ENCODE measurements at regions not wholly inside any gene's neighbourhood (a gene's known extent, or its start where the extent isn't known, plus 50 kb on each side); places are given as distances from the start of the nearest gene placed in this dataset.
A peak's percentile ranks its signal among the peaks of the same experiment; 100 is the strongest.
"Not testable (repeated sequence)": the region's sequence is repeated elsewhere in the genome, so short reads cannot be mapped to it uniquely, and the experiment has no call there.

GRCh38 chr19:28137772-28138171 lies 1075.2 kb downstream of the UQCRFS1 start:
- no peak overlapping the region for H3K4me2 ChIP-seq (ENCODE audit: low read length)
- no peaks in the 10 kb centered on the region for H3K27me3 ChIP-seq (ENCODE audit: insufficient read depth, low read length, poor library complexity)
- no peak overlapping the region for H3K18ac ChIP-seq (ENCODE audit: low read length)
- H4K5ac ChIP-seq (ENCODE audit: low read length), result no peak overlapping the region
- no peaks in the 10 kb centered on the region for H3K79me2 ChIP-seq (ENCODE audit: control insufficient read depth, insufficient read depth, low read length)
- H2BK120ac ChIP-seq (ENCODE audit: low read depth, low read length), result no peak overlapping the region
- H3K4me1 ChIP-seq (ENCODE audit: control insufficient read depth, low read depth, low read length), result peaks cover under 1% of the 10 kb centered on the region
- no peak overlapping the region for H4K8ac ChIP-seq (ENCODE audit: low read depth, low read length)
- no peak overlapping the region for H3K4me3 ChIP-seq (ENCODE audit: low read length)
- no peak overlapping the region for H2AK5ac ChIP-seq (ENCODE audit: low read length)
- H3K79me1 ChIP-seq (ENCODE audit: low read length), result no peaks in the 10 kb centered on the region
- no peak overlapping the region for H3K27ac ChIP-seq (ENCODE audit: low read depth, low read length)
- no peaks in the 10 kb centered on the region for H3K36me3 ChIP-seq (ENCODE audit: control insufficient read depth, insufficient read depth, low read length)
- no peak overlapping the region for H2BK15ac ChIP-seq (replicated peaks; ENCODE audit: low read depth)
- WGBS (ENCODE audit: extremely low coverage, insufficient coverage, low lambda C conversion rate), result no CpG with 5 or more reads among the region's 4 CpGs
- no peak overlapping the region for H3K4ac ChIP-seq (ENCODE audit: low read depth, low read length)
- no peak overlapping the region for H3K23ac ChIP-seq (ENCODE audit: low read length)
- peak; percentile 60 for DNase-seq
- H2BK5ac ChIP-seq (ENCODE audit: low read length), result no peak overlapping the region
- H3K9ac ChIP-seq (ENCODE audit: low read length), result no peak overlapping the region
- no peak overlapping the region for H3K56ac ChIP-seq (ENCODE audit: low read length)

DNA sequence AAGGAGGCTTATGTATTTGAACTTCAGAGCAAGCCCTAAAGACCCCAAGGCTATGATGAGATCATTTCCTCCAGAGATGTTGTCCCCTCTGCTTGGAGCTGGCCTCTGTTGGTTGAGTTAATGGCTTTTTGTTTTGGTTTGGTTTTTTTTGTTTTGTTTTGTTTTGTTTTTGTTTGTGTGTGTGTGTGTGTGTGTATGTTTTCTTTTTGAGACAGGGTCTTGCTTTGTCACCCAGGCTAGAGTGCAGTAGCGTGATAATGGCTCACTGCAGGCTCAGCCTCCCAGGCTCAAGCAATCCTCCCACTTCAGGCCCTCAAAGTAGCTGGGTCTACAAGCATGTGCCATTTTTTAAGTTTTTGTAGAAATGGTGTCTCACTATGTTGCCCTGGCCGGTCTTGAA lies 1076.2 kb downstream of the UQCRFS1 start:
- no peaks in the 10 kb centered on the region for H3K27me3 ChIP-seq (ENCODE audit: insufficient read depth, low read length, poor library complexity)
- no peak overlapping the region for H2BK5ac ChIP-seq (ENCODE audit: low read length)
- H3K4me2 ChIP-seq (ENCODE audit: low read length), result no peak overlapping the region
- peak overlapping the region; percentile 1 for H3K18ac ChIP-seq (ENCODE audit: low read length)
- H3K79me1 ChIP-seq (ENCODE audit: low read length), result no peaks in the 10 kb centered on the region
- no peaks in the 10 kb centered on the region for H3K36me3 ChIP-seq (ENCODE audit: control insufficient read depth, insufficient read depth, low read length)
- peak overlapping the region; percentile 23 for H2BK120ac ChIP-seq (ENCODE audit: low read depth, low read length)
- no peaks in the 10 kb centered on the region for H3K79me2 ChIP-seq (ENCODE audit: control insufficient read depth, insufficient read depth, low read length)
- no peak overlapping the region for H3K27ac ChIP-seq (ENCODE audit: low read depth, low read length)
- H3K56ac ChIP-seq (ENCODE audit: low read length), result no peak overlapping the region
- no peak overlapping the region for H3K4me3 ChIP-seq (ENCODE audit: low read length)
- H3K4me1 ChIP-seq (ENCODE audit: control insufficient read depth, low read depth, low read length), result no peaks in the 10 kb centered on the region
- H2AK5ac ChIP-seq (ENCODE audit: low read length), result no peak overlapping the region
- no peak overlapping the region for H4K8ac ChIP-seq (ENCODE audit: low read depth, low read length)
- H3K9ac ChIP-seq (ENCODE audit: low read length), result no peak overlapping the region
- H3K23ac ChIP-seq (ENCODE audit: low read length), result no peak overlapping the region
- H3K4ac ChIP-seq (ENCODE audit: low read depth, low read length), result peak overlapping the region; percentile 62
- DNase-seq, result peak; percentile 64
- H2BK15ac ChIP-seq (replicated peaks; ENCODE audit: low read depth), result no peak overlapping the region
- WGBS (ENCODE audit: extremely low coverage, insufficient coverage, low lambda C conversion rate), result no CpG with 5 or more reads among the region's 2 CpGs
- no peak overlapping the region for H4K5ac ChIP-seq (ENCODE audit: low read length)

GRCh38 chr19:28135825-28136224 lies 1077.1 kb downstream of the UQCRFS1 start:
- Histone ChIP-seq H3K36me3 (ENCODE audit: control insufficient read depth, insufficient read depth, low read length) (no peaks in the 10 kb centered on the region), H3K79me2 (ENCODE audit: control insufficient read depth, insufficient read depth, low read length) (no peaks in the 10 kb centered on the region), H3K27ac (ENCODE audit: low read depth, low read length) (no peak overlapping the region), H2BK15ac (replicated peaks; ENCODE audit: low read depth) (no peak overlapping the region), H3K79me1 (ENCODE audit: low read length) (no peaks in the 10 kb centered on the region), H3K23ac (ENCODE audit: low read length) (peak overlapping the region; percentile 16), H3K27me3 (ENCODE audit: insufficient read depth, low read length, poor library complexity) (no peaks in the 10 kb centered on the region), H3K9ac (ENCODE audit: low read length) (no peak overlapping the region), H2BK5ac (ENCODE audit: low read length) (no peak overlapping the region), H2BK120ac (ENCODE audit: low read depth, low read length) (no peak overlapping the region), H3K18ac (ENCODE audit: low read length) (no peak overlapping the region), H4K5ac (ENCODE audit: low read length) (no peak overlapping the region), H3K4ac (ENCODE audit: low read depth, low read length) (no peak overlapping the region), H4K8ac (ENCODE audit: low read depth, low read length) (no peak overlapping the region), H3K4me3 (ENCODE audit: low read length) (no peak overlapping the region), H3K4me2 (ENCODE audit: low read length) (no peak overlapping the region), H3K56ac (ENCODE audit: low read length) (no peak overlapping the region), H2AK5ac (ENCODE audit: low read length) (peak overlapping the region; percentile 76), H3K4me1 (ENCODE audit: control insufficient read depth, low read depth, low read length) (peaks cover 1% of the 10 kb centered on the region)
- no peak for DNase-seq

- Histone ChIP-seq H3K23ac (ENCODE audit: low read length) (no peak overlapping the region), H3K4me2 (ENCODE audit: low read length) (no peak overlapping the region), H3K4me1 (ENCODE audit: control insufficient read depth, low read depth, low read length) (peaks cover 6% of the 10 kb centered on the region), H3K56ac (ENCODE audit: low read length) (peak overlapping the region; percentile 11), H3K79me1 (ENCODE audit: low read length) (no peaks in the 10 kb centered on the region), H3K9ac (ENCODE audit: low read length) (no peak overlapping the region), H3K4ac (ENCODE audit: low read depth, low read length) (no peak overlapping the region), H2BK15ac (replicated peaks; ENCODE audit: low read depth) (no peak overlapping the region), H2AK5ac (ENCODE audit: low read length) (no peak overlapping the region), H3K18ac (ENCODE audit: low read length) (no peak overlapping the region), H3K79me2 (ENCODE audit: control insufficient read depth, insufficient read depth, low read length) (no peaks in the 10 kb centered on the region), H3K36me3 (ENCODE audit: control insufficient read depth, insufficient read depth, low read length) (no peaks in the 10 kb centered on the region), H2BK120ac (ENCODE audit: low read depth, low read length) (no peak overlapping the region), H4K5ac (ENCODE audit: low read length) (no peak overlapping the region), H3K4me3 (ENCODE audit: low read length) (no peak overlapping the region), H4K8ac (ENCODE audit: low read depth, low read length) (no peak overlapping the region), H3K27me3 (ENCODE audit: insufficient read depth, low read length, poor library complexity) (no peaks in the 10 kb centered on the region), H3K27ac (ENCODE audit: low read depth, low read length) (no peak overlapping the region), H2BK5ac (ENCODE audit: low read length) (no peak overlapping the region)
- peak; percentile 58 for DNase-seq
- WGBS (ENCODE audit: extremely low coverage, insufficient coverage, low lambda C conversion rate), result no CpG with 5 or more reads among the region's 3 CpGs
Measured at GRCh38 chr19:28134311-28134710, 1078.6 kb downstream of the UQCRFS1 start.

DNA sequence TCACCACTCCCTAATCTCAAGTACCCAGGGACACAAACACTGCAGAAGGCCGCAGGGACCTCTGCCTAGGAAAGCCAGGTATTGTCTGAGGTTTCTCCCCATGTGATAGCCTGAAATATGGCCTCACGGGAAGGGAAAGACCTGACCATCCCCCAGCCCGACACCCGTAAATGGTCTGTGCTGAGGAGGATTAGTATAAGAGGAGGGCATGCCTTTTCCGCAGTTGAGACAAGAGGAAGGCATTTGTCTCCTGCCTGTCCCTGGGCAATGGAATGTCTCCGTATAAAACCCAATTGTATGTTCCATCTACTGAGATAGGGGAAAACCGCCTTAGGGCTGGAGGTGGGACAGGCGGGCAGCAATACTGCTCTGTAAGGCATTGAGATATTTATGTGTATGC lies 1082.1 kb downstream of the UQCRFS1 start:
- H4K8ac ChIP-seq (ENCODE audit: low read depth, low read length); H3K4me3 ChIP-seq (ENCODE audit: low read length); H2BK120ac ChIP-seq (ENCODE audit: low read depth, low read length); H3K18ac ChIP-seq (ENCODE audit: low read length); H3K9ac ChIP-seq (ENCODE audit: low read length); H3K23ac ChIP-seq (ENCODE audit: low read length); H4K5ac ChIP-seq (ENCODE audit: low read length); H2BK5ac ChIP-seq (ENCODE audit: low read length); H3K27me3 ChIP-seq (ENCODE audit: insufficient read depth, low read length, poor library complexity); H3K4me2 ChIP-seq (ENCODE audit: low read length); H3K36me3 ChIP-seq (ENCODE audit: control insufficient read depth, insufficient read depth, low read length); H3K79me2 ChIP-seq (ENCODE audit: control insufficient read depth, insufficient read depth, low read length); H3K4ac ChIP-seq (ENCODE audit: low read depth, low read length); H2BK15ac ChIP-seq (replicated peaks; ENCODE audit: low read depth); H3K27ac ChIP-seq (ENCODE audit: low read depth, low read length); H2AK5ac ChIP-seq (ENCODE audit: low read length); H3K56ac ChIP-seq (ENCODE audit: low read length); H3K79me1 ChIP-seq (ENCODE audit: low read length): not testable (repeated sequence)
- peaks cover 10% of the 10 kb centered on the region for H3K4me1 ChIP-seq (ENCODE audit: control insufficient read depth, low read depth, low read length)
- no CpG with 5 or more reads among the region's 8 CpGs for WGBS (ENCODE audit: extremely low coverage, insufficient coverage, low lambda C conversion rate)
- peak; percentile 89 for DNase-seq

DNA sequence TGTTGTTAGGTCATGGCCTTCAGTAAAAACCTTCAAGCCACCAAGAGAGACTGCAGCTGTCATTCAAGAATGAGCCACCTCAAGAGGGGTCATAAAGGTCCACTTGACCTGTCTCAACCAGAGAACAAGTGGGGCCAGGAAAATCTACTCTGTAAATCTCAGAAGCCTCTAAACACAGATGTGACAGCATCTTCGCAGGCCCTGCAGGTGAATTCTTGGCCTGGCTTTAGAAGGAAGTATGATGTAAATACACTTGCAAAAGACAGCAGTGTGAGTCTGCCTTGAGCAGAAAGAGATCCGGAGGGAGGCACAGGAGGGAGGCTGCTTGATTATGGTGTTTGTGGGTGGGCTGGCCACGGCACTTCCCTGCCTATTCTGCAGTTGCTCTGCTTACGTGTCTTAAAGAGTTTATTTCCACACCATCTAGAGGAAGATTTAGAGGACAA lies 1082.9 kb downstream of the UQCRFS1 start:
- Histone ChIP-seq H3K4me3 (ENCODE audit: low read length) (no peak overlapping the region), H3K18ac (ENCODE audit: low read length) (no peak overlapping the region), H3K4ac (ENCODE audit: low read depth, low read length) (peak overlapping the region; percentile 48), H3K56ac (ENCODE audit: low read length) (peak overlapping the region; percentile 53), H4K8ac (ENCODE audit: low read depth, low read length) (no peak overlapping the region), H3K4me2 (ENCODE audit: low read length) (no peak overlapping the region), H3K4me1 (ENCODE audit: control insufficient read depth, low read depth, low read length) (peaks cover 10% of the 10 kb centered on the region), H3K27me3 (ENCODE audit: insufficient read depth, low read length, poor library complexity) (no peaks in the 10 kb centered on the region), H3K36me3 (ENCODE audit: control insufficient read depth, insufficient read depth, low read length) (no peaks in the 10 kb centered on the region), H3K79me1 (ENCODE audit: low read length) (no peaks in the 10 kb centered on the region), H4K5ac (ENCODE audit: low read length) (no peak overlapping the region), H2BK120ac (ENCODE audit: low read depth, low read length) (no peak overlapping the region), H2BK5ac (ENCODE audit: low read length) (peak overlapping the region; percentile 54), H3K79me2 (ENCODE audit: control insufficient read depth, insufficient read depth, low read length) (no peaks in the 10 kb centered on the region), H2AK5ac (ENCODE audit: low read length) (peak overlapping the region; percentile 55), H3K23ac (ENCODE audit: low read length) (no peak overlapping the region), H3K27ac (ENCODE audit: low read depth, low read length) (peak overlapping the region; percentile 70), H3K9ac (ENCODE audit: low read length) (no peak overlapping the region), H2BK15ac (replicated peaks; ENCODE audit: low read depth) (peak overlapping the region; percentile 21)
- WGBS (ENCODE audit: extremely low coverage, insufficient coverage, low lambda C conversion rate), result no CpG with 5 or more reads among the region's 4 CpGs
- DNase-seq, result peak; percentile 74

Measured in mesendoderm (in vitro differentiated cells).